ENCODE measurements at regions not wholly inside any gene's neighbourhood (a gene's known extent, or its start where the extent isn't known, plus 50 kb on each side); places are given as distances from the start of the nearest gene placed in this dataset.

GRCh38 chr3:168273917-168274316 lies 178.2 kb upstream of the GOLIM4 start:
- no peak for DNase-seq

- DNase-seq: no peak
Observed at GRCh38 chr3:168273036-168273435, 177.3 kb upstream of the GOLIM4 start.

- no peak for DNase-seq
Observed at GRCh38 chr3:168272343-168272985, 176.7 kb upstream of the GOLIM4 start.

DNA sequence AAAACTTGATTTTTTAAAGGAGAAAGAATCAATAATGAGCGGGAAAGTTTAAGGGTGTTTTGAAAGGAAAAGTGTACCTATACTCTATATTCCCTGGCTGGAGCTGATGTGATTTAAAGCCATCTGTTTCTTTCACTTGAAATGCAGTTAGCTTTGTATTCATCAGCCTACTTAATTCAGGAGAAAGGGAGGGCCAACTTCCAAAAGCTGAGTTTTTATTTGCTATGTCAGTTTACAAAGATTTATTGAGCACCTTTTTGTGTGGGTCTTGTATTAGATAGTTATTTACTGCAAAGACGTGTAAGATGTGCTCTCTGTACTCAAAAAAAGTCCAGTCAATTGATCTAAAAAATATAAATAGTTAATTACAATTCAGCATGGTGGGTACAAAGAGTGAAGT lies 176.2 kb upstream of the GOLIM4 start:
- DNase-seq: no peak

DNA sequence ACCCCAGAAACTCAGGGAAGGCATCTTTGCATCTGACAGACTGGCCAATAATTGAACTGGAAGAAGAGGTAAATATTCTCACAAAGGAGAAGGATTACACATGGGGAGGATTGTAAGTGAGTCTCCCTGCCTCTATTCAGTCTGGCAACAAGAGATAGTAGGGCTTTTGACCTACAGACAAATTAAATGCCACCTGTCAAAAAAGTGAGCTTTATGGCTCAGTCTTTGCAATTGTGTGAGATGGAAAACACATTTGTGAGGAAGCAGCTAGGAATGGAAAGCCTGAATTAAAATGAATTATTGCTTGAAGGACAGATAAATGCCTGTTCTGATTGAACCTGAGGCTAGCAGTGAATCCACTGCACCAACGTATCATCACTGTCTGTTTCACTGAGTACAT lies 173.3 kb upstream of the GOLIM4 start:
- DNase-seq: no peak

GRCh38 chr3:168267179-168267578 lies 171.5 kb upstream of the GOLIM4 start:
- no peak for DNase-seq

GRCh38 chr3:168266335-168266734 lies 170.6 kb upstream of the GOLIM4 start:
- DNase-seq: no peak

GRCh38 chr3:168262887-168263286 lies 167.2 kb upstream of the GOLIM4 start:
- no peak for DNase-seq

GRCh38 chr3:168260859-168261258 lies 165.1 kb upstream of the GOLIM4 start:
- no peak for DNase-seq

DNA sequence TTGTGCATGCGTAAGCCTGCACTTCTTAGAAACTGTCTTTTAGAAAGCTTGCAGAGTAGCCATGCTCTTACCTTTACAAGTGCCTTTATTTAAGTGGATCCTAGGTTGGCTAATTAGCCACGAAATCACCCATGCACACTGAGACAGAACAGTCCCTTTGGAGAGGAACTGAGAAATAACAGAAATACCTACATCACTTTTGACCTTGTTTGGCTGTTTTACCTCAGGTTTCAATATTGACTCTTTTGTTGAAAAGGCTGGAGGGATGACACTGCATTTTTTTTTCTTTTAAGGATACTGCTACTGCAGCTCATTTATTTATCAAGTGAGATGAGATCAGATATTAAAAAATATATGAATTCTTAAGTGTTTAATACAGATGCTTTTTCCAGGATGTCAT lies 155.6 kb upstream of the GOLIM4 start:
- no peak for DNase-seq

DNA sequence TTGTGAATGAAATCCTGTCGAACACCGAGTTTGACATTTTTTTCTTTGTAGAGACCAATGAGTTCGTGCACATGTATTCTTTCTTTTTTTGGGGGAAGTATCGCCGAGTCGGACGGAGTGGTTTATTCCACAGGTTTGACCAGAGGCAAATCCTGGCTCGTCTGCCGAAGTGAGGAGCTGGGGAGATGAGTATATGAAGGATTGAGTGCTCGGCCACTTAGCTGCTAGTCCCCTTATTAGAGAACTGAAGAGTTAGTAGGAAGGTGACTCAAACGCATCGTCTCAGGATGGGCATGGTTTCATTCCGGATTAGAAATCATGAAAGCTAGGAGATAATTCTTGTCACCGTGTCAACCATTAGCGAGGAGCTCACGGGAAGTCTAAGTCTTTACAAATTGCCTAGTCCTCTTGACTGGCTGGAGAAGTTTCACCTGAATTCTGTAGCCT lies 154.7 kb upstream of the GOLIM4 start:
- DNase-seq: no peak

DNA sequence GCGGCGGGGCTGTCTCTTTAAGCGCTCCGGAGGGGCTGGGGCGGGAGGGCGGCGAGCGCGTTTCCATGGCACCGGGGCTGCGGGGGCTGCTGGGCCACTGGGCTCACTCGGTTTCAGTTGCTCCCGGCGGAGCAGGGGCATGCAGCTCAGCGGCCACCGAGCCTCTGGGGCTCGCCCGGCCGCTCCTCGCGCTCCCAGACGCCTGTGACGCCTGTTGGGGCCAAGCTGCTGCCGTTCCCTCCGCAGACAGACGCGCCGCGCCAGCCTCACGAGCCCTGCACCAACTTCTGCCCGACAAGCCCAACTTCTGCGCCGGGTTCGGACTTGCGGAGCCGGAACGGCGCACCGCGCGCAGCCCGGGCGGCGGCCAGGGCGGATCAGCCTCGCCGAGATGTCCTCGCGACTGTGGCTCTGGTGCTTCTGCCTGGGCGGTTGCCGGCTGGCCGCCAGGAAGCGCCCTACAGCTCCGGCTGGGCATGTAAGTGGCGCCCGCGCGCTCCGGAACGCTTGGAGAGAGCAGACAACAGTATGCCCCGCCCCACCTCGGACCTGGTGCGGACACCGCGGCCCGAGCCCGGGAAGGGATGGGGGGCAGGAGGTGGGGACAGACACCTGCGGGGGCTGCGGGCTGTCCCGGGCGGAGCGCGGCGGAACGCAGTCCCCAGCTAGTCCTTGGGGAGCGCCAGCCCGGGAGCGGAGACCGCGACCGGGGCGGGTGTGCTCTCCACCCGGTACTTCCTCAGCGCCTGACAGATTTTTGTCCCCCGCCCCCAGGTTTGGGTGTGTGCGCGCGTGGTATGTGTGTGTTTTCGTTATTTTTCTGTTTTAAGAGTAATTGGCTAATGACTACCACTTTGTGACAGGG lies 154.1 kb upstream of the GOLIM4 start:
- peak; percentile 50 for DNase-seq

DNA sequence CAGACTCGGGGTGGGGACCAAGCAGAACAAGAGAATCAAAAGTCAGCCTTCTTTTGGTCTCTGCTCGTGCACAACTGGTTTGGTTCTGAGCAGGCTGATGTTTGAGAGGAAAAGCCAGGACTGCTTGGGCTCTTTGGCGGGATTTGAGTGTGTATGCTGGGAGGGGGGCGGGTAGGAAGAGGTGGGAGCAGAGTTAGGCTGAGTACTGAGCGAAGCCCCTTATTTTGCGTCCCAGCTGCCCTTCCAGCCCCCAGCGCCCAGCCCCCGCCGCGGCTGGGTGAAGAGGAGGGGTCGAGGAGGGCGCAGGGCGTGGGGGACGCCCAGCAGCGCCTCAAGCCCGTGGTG lies 153.5 kb upstream of the GOLIM4 start:
- DNase-seq: no peak

- peak; percentile 31 for DNase-seq
Observed at GRCh38 chr3:168248383-168249204, 152.9 kb upstream of the GOLIM4 start.

DNA sequence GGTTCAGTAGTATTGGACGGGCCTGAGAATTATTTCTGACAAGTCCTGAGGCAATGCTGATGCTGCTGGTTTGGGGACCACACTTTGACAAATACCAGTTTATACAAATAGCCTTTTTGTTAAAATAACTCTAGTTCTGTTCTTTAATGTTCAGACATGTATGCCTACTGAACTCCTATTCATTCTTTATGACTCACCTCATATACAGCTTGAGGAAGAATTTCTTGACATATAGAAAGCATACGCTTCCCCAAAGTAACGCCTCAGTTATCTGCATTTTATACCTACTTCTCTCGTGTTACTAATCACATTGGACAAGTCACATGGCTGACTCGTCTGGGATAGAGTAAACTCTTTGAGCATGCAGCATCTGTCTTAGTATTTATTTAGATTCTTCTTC lies 145.4 kb upstream of the GOLIM4 start:
- DNase-seq: no peak

- no peak for DNase-seq
Observed at GRCh38 chr3:168239287-168239686, 143.6 kb upstream of the GOLIM4 start.

DNA sequence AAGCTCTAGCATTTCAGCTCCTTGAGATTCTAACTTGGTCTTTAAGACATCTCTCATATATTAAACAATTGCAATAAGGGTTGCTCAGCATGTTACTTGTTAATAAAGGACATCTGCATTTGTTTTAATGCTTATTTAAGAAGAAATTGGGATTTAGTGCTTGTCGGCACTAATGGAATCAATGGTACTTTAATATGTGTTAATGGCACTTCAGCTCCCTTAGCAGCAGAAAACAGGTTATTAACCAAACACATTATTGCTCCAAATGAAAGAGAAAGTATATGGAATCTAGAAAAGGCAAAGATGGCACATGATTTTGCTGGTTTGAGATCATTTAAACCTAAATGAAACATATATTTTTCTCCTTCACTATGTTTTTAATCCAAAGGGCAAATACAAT lies 137.3 kb upstream of the GOLIM4 start:
- DNase-seq: no peak

- DNase-seq: no peak
Observed at GRCh38 chr3:168223085-168223484, 127.4 kb upstream of the GOLIM4 start.

DNA sequence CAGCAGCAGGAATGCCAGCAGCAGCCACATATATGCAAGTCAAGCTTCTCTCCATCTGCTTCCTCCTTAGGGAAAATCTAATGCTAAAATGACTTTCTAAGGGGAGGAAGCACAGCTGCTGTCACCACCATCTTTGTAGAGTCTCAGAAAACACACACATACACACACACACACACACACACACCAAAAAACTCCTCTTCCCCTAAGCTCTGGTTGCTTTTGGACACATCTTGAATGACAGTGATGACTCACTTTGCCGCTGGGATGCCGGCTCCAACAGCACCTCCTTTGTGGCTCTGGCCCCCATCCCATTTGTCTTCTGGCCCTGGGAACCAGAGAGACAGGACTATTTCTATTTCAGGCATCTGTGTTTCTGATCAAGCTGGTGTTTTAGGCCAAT lies 124.8 kb upstream of the GOLIM4 start:
- DNase-seq: no peak

GRCh38 chr3:168219530-168219929 lies 123.8 kb upstream of the GOLIM4 start:
- DNase-seq: no peak

- DNase-seq: no peak
Observed at GRCh38 chr3:168218600-168218999, 122.9 kb upstream of the GOLIM4 start.

- no peak for DNase-seq
Observed at GRCh38 chr3:168216851-168217250, 121.1 kb upstream of the GOLIM4 start.

GRCh38 chr3:168213920-168214319 lies 118.2 kb upstream of the GOLIM4 start:
- peak; percentile 21 for DNase-seq
